ENCODE measurements at regions not wholly inside any gene's neighbourhood (a gene's known extent, or its start where the extent isn't known, plus 50 kb on each side); places are given as distances from the start of the nearest gene placed in this dataset.

GRCh38 chrX:39396358-39396995 is 595.2 kb downstream of the MID1IP1 start:
- TF ChIP-seq EZH2 (IDR thresholded peaks at IDR 0.05; ENCODE audit: insufficient read depth, poor library complexity, severe bottlenecking) (no peak), EZH2phosphoT487 (IDR thresholded peaks at IDR 0.05; ENCODE audit: insufficient read depth, low read depth) (no peak)
